C4-2B (cell line): ENCODE measurements at regions not wholly inside any gene's neighbourhood (a gene's known extent, or its start where the extent isn't known, plus 50 kb on each side); places are given as distances from the start of the nearest gene placed in this dataset.

ENCODE experiments used
- ZFX ChIP-seq: fragments of 450-650 bp; IDR thresholded peaks from 2 replicates; pipeline ENCODE4 v1.6.1; 2017
- TF ChIP-seq, protein P1 (sequence below): fragments of 450-650 bp; conservative IDR thresholded peaks from 2 replicates; pipeline ENCODE4 v1.5.1; 2017; ENCODE audit warnings: mild to moderate bottlenecking

- TF ChIP-seq, protein P1, sequence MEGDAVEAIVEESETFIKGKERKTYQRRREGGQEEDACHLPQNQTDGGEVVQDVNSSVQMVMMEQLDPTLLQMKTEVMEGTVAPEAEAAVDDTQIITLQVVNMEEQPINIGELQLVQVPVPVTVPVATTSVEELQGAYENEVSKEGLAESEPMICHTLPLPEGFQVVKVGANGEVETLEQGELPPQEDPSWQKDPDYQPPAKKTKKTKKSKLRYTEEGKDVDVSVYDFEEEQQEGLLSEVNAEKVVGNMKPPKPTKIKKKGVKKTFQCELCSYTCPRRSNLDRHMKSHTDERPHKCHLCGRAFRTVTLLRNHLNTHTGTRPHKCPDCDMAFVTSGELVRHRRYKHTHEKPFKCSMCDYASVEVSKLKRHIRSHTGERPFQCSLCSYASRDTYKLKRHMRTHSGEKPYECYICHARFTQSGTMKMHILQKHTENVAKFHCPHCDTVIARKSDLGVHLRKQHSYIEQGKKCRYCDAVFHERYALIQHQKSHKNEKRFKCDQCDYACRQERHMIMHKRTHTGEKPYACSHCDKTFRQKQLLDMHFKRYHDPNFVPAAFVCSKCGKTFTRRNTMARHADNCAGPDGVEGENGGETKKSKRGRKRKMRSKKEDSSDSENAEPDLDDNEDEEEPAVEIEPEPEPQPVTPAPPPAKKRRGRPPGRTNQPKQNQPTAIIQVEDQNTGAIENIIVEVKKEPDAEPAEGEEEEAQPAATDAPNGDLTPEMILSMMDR, result no peak
- no peak for TF ChIP-seq ZFX
Observed at GRCh38 chr16:48820379-48820778, 210.4 kb upstream of the N4BP1 start.
